HepG2 (cell line): ENCODE measurements at regions not wholly inside any gene's neighbourhood (a gene's known extent, or its start where the extent isn't known, plus 50 kb on each side); places are given as distances from the start of the nearest gene placed in this dataset.

Experiments used
- ATAC-seq: fragments of 200-7000 bp; cut with Tn5 transposase; 3 replicates; pipeline ENCODE4 v1.9.1; 2020; ENCODE audit warnings: mild to moderate bottlenecking, moderate library complexity
- BruUV-seq: library from RNA; stranded (reverse); fragments of 400-500 nt; replicated peaks from 2 replicates; lab custom pipeline; 2021; lab: Mats Ljungman, UMichigan
- CTCF ChIA-PET: fragments of 300-600 bp; formaldehyde crosslinking; extraction: SDS; loops from one replicate; lab custom pipeline; 2021; ENCODE audit warnings: low total read pairs, inconsistent platforms, low intra/inter-chr PET ratio; lab: Yijun Ruan, JAX
- POLR2A ChIA-PET: fragments of 350-600 bp; sonication (Branson Sonifier 250); formaldehyde crosslinking; loops from one replicate; lab custom pipeline; 2020; ENCODE audit warnings: antibody characterized with exemption, inconsistent platforms; lab: Yijun Ruan, JAX
- DNase-seq: peaks from one replicate; pipeline ENCODE4 v3.0.0-alpha.2; 2015; ENCODE audit warnings: low spot score
- FAIRE-seq: peaks from 3 replicates; lab custom pipeline; 2011; peaks lifted over from hg19 to GRCh38; lab: Jason Lieb, UNC
- H2AFZ ChIP-seq: one replicate; pipeline ENCODE4 v1.6.1; 2011; ENCODE audit warnings: low read length, inconsistent platforms
- H3K27ac ChIP-seq: fragments of 300-600 bp; 3 replicates; pipeline ENCODE4 v1.8.0; 2011; ENCODE audit warnings: mixed run types, mild to moderate bottlenecking, mixed read lengths, low read length, inconsistent platforms; ENCODE audit not compliant: insufficient read depth; ENCODE audit errors: extremely low read length
- H3K27me3 ChIP-seq, 2 experiments: fragments of 200-600 bp in 1 of 2; 2 replicates in 1 of 2; 3 replicates in 1 of 2; pipeline versions ENCODE4 v1.6.0 to v1.8.0; 2011; ENCODE audit warnings: low read length in 2 of 2, mild to moderate bottlenecking in 2 of 2, moderate library complexity in 2 of 2, inconsistent platforms in 1 of 2; ENCODE audit not compliant: insufficient read depth in 2 of 2, control insufficient read depth in 1 of 2
- H3K36me3 ChIP-seq, 2 experiments: fragments of 200-600 bp in 1 of 2; replicated peaks in 1 of 2; 2 replicates in 1 of 2; 3 replicates in 1 of 2; pipeline versions ENCODE4 v1.5.1 to v1.8.0; 2011; ENCODE audit warnings: low read length in 2 of 2, inconsistent platforms in 1 of 2; ENCODE audit not compliant: insufficient read depth in 2 of 2, control insufficient read depth in 1 of 2
- H3K4me1 ChIP-seq: 2 replicates; pipeline ENCODE4 v1.5.1; 2012; ENCODE audit warnings: low read length, inconsistent platforms; ENCODE audit not compliant: insufficient read depth
- H3K4me2 ChIP-seq: 2 replicates; pipeline ENCODE4 v1.6.0; 2011; ENCODE audit warnings: low read depth, low read length, inconsistent platforms
- H3K4me3 ChIP-seq, 3 experiments: fragments of 200-600 bp in 1 of 3; sonication (generic), shearing (Covaris generic) in 1 of 3; replicated peaks in 1 of 3; 2 replicates each; pipeline ENCODE4 v1.5.1; 2011 to 2016; ENCODE audit warnings: low read length in 3 of 3, inconsistent platforms in 2 of 3, low read depth in 2 of 3, mild to moderate bottlenecking in 2 of 3, control low read depth in 1 of 3, mixed read lengths in 1 of 3; ENCODE audit not compliant: insufficient read depth in 1 of 3
- H3K79me2 ChIP-seq: one replicate; pipeline ENCODE4 v1.6.1; 2011; ENCODE audit warnings: low read length, inconsistent platforms; ENCODE audit not compliant: insufficient read depth
- H3K9ac ChIP-seq: 2 replicates; pipeline ENCODE4 v1.6.0; 2011; ENCODE audit warnings: mild to moderate bottlenecking, low read depth, low read length, inconsistent platforms; ENCODE audit not compliant: insufficient read depth
- H3K9me3 ChIP-seq: 2 replicates; pipeline ENCODE4 v1.5.1; 2012; ENCODE audit warnings: mild to moderate bottlenecking, low read length
- H4K20me1 ChIP-seq: 2 replicates; pipeline ENCODE4 v1.6.0; 2011; ENCODE audit warnings: inconsistent platforms, mild to moderate bottlenecking, low read length, moderate library complexity; ENCODE audit not compliant: insufficient read depth
- RNF2 ChIP-seq: fragments of 450-650 bp; conservative IDR thresholded peaks from 2 replicates; pipeline ENCODE4 v1.6.1; 2016; ENCODE audit warnings: low read depth
- SMC3 ChIP-seq: IDR thresholded peaks from 2 replicates; pipeline ENCODE4 v1.6.1; 2011; ENCODE audit warnings: low read length, improper control_type of control experiment
- TCF7L2 ChIP-seq: IDR thresholded peaks from 2 replicates; pipeline ENCODE4 v1.6.1; 2011; ENCODE audit warnings: mild to moderate bottlenecking, low read depth, low read length, moderate library complexity
- ZNF264 ChIP-seq: sonication (generic); formaldehyde crosslinking; IDR thresholded peaks from 2 replicates; pipeline ENCODE4 v1.4.0; 2020; ENCODE audit warnings: missing genetic modification reagents
- ZNF350 ChIP-seq: sonication (generic); formaldehyde crosslinking; IDR thresholded peaks from 2 replicates; pipeline ENCODE4 v1.4.0; 2020; ENCODE audit warnings: mild to moderate bottlenecking, low read depth, missing genetic modification reagents, borderline replicate concordance
- ZNF883 ChIP-seq: sonication (generic); formaldehyde crosslinking; IDR thresholded peaks from 2 replicates; pipeline ENCODE4 v1.5.1; 2020; ENCODE audit warnings: mild to moderate bottlenecking, missing genetic modification reagents; ENCODE audit errors: not compliant biosample characterization
- whole genome bisulfite sequencing: methylation state at CpG from one replicate; pipeline ENCODE4 v1.1.6; 2017; ENCODE audit warnings: low lambda C conversion rate; 5-methylcytosine and 5-hydroxymethylcytosine counted together
- in situ Hi-C: cut with HindIII; loops from 2 replicates; pipeline ENCODE4 v1.10.0; 2017; ENCODE audit warnings: low pct_unique_long_range_greater_than_20kb; ENCODE audit not compliant: extremely low pct_ligation_motif_present
- intact Hi-C: fragments of 100-400 bp; cut with micrococcal nuclease; formaldehyde crosslinking; loops from one replicate; pipeline ENCODE4 v1.10.0; 2022; ENCODE audit not compliant: unreplicated experiment
- TF ChIP-seq, protein P1 (sequence below): sonication (generic); formaldehyde crosslinking; conservative IDR thresholded peaks from 2 replicates; pipeline ENCODE4 v1.5.0; 2020; ENCODE audit warnings: missing genetic modification reagents
- TF ChIP-seq, protein P2 (sequence below): sonication (generic); formaldehyde crosslinking; IDR thresholded peaks from 2 replicates; pipeline ENCODE4 v1.8.0; 2022; ENCODE audit warnings: low read depth, missing genetic modification reagents

DNA sequence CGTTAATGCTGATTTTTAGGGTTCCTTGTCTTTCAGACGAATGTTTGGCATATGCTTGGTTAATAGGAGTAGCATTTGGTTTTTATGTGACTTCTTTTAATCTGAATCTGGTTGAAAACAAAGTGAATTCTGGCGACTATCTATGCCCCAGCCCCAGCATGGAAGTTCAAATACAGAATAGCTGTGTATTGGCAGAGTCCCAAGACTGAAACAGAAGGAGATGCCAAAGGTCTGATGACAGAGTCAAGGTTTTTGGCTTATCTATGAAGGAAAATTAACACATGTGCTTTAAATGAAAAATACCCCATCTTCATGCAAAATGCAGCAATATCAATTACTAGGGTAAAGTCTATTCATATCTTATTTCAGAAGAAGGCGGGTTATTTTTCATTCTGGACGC, 734.8 kb upstream of the NXPH2 start:
- H3K9me3 ChIP-seq, result no peaks in the 10 kb centered on the region
- H3K9ac ChIP-seq, result no peak overlapping the region
- no peak overlapping the region for H3K4me3 ChIP-seq
- intact Hi-C loops (no loop called here), in situ Hi-C loops (no loop called here)
- DNase-seq, result no peak
- no peaks in the 10 kb centered on the region for H3K36me3 ChIP-seq
- no peaks in the 10 kb centered on the region for H3K79me2 ChIP-seq
- no peaks in the 10 kb centered on the region for H3K27me3 ChIP-seq
- H3K4me2 ChIP-seq, result no peak overlapping the region
- H2AFZ ChIP-seq, result no peak overlapping the region
- no peaks in the 10 kb centered on the region for H4K20me1 ChIP-seq
- ChIA-PET CTCF (no interaction called here), POLR2A (no interaction called here)
- FAIRE-seq, result no peak
- H3K4me1 ChIP-seq, result no peaks in the 10 kb centered on the region
- WGBS, result 2% methylated on average over 5 of the region's 5 CpGs
- no TSS peak for BruUV-seq
- no peak for ATAC-seq
- TF ChIP-seq ZNF264 (CRISPR knock-in tag) (no peak), ZNF350 (CRISPR knock-in tag) (no peak), RNF2 (no peak), TCF7L2 (no peak), ZNF883 (CRISPR knock-in tag) (no peak), SMC3 (no peak)
- TF ChIP-seq, protein P1, sequence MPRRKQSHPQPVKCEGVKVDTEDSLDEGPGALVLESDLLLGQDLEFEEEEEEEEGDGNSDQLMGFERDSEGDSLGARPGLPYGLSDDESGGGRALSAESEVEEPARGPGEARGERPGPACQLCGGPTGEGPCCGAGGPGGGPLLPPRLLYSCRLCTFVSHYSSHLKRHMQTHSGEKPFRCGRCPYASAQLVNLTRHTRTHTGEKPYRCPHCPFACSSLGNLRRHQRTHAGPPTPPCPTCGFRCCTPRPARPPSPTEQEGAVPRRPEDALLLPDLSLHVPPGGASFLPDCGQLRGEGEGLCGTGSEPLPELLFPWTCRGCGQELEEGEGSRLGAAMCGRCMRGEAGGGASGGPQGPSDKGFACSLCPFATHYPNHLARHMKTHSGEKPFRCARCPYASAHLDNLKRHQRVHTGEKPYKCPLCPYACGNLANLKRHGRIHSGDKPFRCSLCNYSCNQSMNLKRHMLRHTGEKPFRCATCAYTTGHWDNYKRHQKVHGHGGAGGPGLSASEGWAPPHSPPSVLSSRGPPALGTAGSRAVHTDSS (CRISPR knock-in tag), result no peak
- TF ChIP-seq, protein P2, sequence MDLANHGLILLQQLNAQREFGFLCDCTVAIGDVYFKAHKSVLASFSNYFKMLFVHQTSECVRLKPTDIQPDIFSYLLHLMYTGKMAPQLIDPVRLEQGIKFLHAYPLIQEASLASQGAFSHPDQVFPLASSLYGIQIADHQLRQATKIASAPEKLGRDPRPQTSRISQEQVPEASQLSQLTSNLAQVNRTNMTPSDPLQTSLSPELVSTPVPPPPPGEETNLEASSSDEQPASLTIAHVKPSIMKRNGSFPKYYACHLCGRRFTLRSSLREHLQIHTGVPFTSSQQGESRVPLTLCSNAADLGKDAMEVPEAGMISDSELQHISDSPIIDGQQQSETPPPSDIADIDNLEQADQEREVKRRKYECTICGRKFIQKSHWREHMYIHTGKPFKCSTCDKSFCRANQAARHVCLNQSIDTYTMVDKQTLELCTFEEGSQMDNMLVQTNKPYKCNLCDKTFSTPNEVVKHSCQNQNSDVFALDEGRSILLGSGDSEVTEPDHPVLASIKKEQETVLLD (CRISPR knock-in tag), result no peak
- H3K27ac ChIP-seq, result no peak overlapping the region
